A673 (cell line): ENCODE measurements at regions not wholly inside any gene's neighbourhood (a gene's known extent, or its start where the extent isn't known, plus 50 kb on each side); places are given as distances from the start of the nearest gene placed in this dataset.

Experiments used
- EZH2 ChIP-seq: fragments of 200-600 bp; sonication (generic); IDR thresholded peaks from 2 replicates; pipeline ENCODE4 v1.6.1; 2017; ENCODE audit warnings: borderline replicate concordance, low read depth, mild to moderate bottlenecking, mixed read lengths, antibody characterized with exemption, low read length; ENCODE audit not compliant: poor library complexity, severe bottlenecking
- TF ChIP-seq, protein P1 (sequence below): fragments of 300-800, 200-600 bp; sonication (generic); conservative IDR thresholded peaks from 2 replicates; pipeline ENCODE4 v1.5.1; 2017; ENCODE audit warnings: low read depth, mild to moderate bottlenecking, antibody characterized with exemption, low read length, moderate library complexity, mixed read lengths

GRCh38 chr2:106270471-106270891 is 76.4 kb upstream of the UXS1 start:
- TF ChIP-seq, protein P1, sequence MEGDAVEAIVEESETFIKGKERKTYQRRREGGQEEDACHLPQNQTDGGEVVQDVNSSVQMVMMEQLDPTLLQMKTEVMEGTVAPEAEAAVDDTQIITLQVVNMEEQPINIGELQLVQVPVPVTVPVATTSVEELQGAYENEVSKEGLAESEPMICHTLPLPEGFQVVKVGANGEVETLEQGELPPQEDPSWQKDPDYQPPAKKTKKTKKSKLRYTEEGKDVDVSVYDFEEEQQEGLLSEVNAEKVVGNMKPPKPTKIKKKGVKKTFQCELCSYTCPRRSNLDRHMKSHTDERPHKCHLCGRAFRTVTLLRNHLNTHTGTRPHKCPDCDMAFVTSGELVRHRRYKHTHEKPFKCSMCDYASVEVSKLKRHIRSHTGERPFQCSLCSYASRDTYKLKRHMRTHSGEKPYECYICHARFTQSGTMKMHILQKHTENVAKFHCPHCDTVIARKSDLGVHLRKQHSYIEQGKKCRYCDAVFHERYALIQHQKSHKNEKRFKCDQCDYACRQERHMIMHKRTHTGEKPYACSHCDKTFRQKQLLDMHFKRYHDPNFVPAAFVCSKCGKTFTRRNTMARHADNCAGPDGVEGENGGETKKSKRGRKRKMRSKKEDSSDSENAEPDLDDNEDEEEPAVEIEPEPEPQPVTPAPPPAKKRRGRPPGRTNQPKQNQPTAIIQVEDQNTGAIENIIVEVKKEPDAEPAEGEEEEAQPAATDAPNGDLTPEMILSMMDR: no peak
- TF ChIP-seq EZH2: no peak
